GM19438 (cell line): ENCODE measurements at regions not wholly inside any gene's neighbourhood (a gene's known extent, or its start where the extent isn't known, plus 50 kb on each side); places are given as distances from the start of the nearest gene placed in this dataset.
"Not testable (repeated sequence)": the region's sequence is repeated elsewhere in the genome, so short reads cannot be mapped to it uniquely, and the experiment has no call there.

Experiments
- ATAC-seq: cut with Tn5 transposase; IDR thresholded peaks from one replicate; pipeline ENCODE4 v1.9.1; 2021; ENCODE audit warnings: low read depth; ENCODE audit not compliant: unreplicated experiment

DNA sequence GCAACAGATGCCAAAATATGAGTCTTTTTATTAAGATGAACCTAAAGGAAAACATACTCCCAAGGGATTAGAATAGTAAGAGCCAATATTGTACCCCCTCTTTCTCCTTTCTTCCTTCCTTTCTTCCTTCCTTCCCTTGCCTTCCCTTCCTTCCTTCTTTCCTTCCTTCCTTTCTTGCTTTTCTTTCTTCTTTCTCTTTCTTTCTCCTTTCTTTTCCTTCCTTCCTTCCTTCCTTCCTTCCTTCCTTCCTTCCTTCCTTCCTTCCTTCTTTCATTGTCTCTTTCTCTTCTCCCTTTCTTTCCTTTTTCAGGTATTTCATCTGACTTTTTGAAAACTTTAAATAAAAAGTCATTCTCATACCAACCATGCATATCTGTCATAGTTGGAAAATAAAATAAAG lies 892.5 kb downstream of the LRFN5 start:
- ATAC-seq: no peak

DNA sequence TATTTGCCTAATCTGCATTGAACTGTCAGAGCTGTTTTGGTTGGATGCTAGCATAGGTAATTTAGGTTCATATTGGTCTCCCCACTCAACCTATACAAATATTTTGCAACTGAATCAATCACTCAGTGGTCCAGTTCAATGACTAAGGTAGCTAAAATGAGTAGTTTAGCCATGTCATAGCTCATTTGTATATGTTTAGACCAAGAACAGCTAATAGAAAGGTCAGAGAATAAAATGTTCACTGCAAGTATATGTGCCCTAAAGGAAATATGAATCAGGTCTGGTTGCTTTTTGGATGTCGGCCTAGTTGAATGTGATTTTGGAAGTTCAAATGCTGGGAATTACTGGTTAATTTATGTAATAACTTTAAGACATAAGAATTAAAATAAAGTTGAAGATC lies 883.9 kb downstream of the LRFN5 start:
- no peak for ATAC-seq

DNA sequence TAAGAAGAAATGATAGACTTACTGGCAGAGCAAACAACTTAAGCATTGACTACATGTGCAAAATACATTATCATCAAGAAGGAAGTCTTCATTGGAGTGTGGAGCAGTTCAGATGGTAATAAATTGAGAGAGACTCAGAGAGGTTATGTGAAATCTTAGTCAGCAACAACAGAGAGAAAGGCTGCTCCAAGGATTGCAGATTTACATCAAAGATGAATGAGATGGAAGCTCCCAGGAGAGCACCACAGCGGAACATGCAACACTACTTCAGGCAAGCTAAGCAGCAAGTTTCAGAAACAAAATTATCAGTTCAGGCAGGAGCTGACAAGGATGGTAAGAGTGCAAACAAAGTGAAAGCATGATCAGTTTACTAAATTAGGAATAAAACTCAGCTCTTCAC lies 882.3 kb downstream of the LRFN5 start:
- ATAC-seq: no peak

DNA sequence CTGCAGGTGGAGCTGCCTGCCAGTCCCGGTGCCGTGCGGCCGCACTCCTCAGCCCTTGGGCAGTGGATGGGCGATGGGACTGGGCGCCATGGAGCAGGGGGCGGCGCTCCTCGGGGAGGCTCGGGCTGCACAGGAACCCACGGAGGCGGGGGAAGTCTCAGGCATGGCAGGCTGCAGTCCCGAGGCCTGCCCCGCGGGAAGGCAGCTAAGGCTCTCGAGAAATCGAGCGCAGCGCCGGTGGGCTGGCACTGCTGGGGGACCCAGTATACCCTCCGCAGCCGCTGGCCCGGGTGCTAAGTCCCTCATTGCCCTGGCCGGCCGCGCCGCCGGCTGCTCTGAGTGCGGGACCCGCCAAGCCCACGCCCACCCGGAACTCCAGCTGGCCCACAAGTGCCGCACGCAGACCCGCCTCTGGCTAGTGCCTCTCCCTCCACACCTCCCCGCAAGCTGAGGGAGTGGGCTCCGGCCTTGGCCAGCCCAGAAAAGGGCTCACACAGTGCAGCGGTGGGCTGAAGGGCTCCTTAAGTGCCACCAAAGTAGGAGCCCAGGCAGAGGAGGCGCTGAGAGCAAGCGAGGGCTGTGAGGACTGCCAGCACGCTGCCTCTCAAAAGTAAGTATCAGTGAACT lies 875.8 kb downstream of the LRFN5 start:
- not testable (repeated sequence) for ATAC-seq

DNA sequence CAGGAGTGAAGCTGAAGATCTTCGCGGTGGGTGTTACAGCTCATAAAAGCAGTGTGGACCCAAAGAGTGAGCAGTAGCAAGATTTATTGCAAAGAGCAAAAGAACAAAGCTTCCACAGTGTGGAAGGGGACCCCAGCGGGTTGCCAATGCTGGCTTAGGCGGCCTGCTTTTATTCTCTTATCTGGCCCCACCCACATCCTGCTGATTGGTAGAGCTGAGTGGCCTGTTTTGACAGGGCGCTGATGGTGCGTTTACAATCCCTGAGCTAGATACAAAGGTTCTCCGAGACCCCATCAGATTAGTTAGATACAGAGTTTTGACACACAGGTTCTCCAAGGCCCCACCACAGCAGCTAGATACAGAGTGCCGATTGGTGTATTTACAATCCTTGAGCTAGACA lies 875.0 kb downstream of the LRFN5 start:
- ATAC-seq: not testable (repeated sequence)

DNA sequence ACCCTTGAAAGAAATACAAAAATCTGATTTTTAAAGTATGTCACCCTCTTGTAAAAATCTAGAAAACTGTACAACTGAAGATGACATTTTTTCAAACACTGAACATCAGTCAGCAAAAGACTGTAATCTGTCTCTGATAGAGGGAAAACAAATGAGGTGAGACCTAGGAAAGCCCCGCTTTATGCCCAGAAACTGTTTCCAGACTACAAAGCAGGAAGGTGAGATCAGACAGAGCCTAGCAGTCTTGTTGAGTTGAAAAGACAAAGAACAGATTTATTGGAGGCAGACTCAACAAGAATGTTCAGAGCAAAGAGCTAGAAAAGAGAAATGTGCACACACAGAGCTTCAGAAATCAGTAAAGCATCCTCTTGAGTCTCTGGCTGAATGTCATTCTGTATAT lies 873.6 kb downstream of the LRFN5 start:
- no peak for ATAC-seq

DNA sequence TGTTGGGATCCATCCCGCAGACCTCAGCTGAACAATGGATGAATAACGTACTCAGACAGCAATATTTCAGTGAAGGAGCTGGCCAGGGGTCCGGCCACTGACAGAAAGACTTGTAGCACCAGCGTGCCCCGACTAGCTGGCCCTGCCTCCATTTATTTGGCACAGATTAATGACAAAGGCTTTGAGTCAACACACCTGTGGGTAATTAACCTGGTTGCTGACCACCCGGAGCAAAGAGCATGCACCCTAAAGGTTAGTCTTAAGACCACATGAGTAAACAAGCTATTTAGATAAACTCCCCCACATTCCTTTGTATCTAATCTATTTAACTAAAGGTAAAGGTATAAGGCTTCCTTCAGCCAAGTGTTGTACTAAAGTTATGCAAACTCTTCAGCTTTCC lies 868.6 kb downstream of the LRFN5 start:
- no peak for ATAC-seq

DNA sequence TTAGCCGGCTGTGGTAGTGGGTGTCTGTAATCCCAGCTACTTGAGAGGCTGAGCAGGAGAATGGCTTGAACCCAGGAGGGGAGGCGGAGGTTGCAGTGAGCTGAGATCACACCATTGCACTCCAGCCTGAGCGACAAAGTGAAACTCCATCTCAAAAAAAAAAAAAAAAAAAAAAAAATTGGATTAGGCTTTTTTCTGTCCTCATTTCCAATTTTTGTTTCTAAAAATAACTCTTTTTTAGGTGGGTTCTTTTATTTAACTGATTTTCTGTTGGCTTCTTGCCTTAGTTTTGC lies 863.7 kb downstream of the LRFN5 start:
- no peak for ATAC-seq

DNA sequence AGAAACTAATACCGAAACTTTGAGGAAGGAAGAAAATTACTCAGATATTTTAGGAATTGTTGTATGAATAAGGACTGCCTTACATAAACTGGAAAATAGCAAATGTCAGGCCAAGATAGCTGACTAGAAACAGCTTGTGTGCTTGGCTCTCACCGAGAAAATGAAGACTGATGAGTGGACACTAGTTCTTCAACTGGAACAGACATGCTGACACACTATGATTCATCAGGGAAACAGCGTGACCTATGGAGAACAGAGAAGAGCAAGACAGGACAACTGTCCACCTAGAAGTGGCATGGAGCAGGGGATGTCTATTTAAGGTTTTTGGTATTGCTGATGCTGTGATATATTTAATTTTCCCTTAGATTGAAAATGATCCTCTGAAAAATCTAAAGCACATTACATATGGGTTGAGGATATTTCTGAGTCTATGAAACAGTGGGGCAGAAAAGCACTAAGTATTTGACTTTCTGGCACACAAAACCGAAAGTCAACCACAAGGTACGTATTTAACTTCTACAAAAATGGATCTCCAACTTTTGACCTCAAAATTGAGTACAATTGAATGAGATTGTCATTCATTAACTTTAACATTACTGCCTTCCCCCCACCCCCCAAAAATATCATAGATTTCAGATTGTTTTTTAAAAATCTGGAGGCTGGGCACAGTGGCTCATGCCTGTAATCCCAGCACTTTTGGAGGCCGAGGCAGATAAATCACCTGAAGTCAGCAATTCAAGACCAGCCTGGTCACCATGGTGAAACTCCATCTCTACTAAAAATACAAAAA lies 863.2 kb downstream of the LRFN5 start:
- peak; percentile 76 for ATAC-seq

DNA sequence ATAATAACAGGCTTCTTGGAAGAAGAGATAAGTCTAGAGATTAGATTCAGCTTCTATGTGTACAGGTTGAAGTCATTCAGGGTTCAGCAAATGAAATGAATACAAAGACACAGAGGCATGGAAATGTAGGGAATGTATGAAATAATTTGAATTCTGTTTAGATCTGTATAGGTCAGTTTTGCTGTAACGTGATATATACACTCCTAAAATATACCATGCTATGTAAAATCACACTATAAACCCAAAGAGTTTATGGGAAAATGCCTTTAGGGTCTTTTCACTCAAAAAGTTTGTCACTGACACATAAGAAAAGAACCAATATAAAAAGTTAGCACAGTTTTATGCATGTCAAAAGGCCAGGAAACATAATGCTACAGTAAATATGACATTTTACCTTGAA lies 854.0 kb downstream of the LRFN5 start:
- ATAC-seq: no peak

DNA sequence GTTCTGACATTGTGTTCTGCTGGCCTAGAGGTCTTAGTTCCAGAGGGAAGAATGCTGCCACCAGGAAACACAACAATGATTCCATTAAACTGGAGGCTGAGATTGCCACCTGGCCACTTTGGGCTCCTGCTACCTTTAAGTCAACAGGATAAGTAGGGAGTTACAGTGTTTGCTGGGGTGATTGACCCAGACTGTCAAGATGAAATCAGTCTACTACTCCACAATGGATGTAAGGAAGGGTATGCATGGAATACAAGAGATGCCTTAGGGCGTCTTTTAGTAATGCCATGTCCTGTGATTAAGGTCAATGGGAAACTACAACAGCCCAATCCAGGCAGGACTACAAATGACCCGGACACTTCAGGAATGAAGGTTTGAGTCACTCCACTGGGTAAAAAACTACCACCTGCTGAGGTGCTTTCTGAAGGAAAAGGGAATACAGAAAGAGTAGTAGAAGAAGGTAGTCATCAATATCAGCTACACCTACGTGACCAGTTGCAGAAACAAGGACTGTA lies 852.6 kb downstream of the LRFN5 start:
- ATAC-seq: no peak

DNA sequence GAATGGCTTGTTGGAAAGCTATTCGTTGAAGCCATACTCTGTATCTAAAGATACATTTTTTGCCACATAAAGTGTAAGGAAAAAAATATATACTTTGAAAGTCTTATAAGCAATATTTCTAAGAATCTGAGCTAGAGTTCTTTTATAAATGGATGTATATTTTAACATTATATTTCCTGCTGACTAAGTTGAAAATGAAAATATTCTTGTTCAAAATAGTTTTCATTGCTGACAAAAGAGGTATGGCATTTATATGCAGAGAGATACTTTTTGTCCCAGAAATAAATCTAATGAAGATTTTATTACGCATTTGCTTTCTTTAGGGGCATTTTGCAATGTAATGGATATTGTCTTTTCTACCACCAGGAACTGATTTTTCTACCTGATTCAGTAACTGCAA lies 834.9 kb downstream of the LRFN5 start:
- ATAC-seq: no peak

DNA sequence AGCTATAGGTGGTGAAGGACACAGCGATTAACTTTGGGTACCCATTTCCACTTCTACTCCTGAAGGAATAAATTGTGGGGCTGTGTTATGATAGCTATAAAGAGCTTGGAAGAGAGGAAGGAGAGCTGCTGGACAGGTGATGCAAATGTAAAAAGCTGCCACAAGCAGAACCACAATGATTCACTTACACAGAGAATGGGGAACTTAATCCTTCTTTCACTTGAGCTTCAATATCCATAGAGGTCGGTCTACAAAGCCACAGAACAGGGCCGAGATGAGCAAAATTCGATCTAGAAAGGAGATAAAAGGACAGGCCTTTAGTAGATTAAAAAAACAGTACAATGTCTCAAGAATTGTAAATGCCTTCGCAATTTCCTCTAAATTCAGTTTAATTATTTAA lies 831.1 kb downstream of the LRFN5 start:
- ATAC-seq: no peak

DNA sequence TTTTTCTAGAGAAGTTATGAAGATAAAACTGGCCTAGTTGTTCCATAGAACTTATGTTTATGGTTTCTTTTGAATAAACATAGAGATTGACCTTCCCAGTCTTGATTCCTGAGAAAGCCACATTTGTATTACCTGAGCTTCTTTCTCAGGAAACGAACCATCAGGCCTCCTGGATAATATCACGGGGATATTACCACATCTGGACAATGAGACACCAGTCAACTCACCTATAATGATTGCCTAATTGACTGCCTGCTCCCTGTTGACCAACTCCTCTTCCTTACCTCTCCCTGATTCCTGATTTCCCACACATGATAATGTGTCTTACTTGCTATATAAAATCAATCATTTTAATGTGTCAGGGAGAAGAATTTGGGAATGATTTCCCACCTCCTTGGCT lies 822.7 kb downstream of the LRFN5 start:
- no peak for ATAC-seq

DNA sequence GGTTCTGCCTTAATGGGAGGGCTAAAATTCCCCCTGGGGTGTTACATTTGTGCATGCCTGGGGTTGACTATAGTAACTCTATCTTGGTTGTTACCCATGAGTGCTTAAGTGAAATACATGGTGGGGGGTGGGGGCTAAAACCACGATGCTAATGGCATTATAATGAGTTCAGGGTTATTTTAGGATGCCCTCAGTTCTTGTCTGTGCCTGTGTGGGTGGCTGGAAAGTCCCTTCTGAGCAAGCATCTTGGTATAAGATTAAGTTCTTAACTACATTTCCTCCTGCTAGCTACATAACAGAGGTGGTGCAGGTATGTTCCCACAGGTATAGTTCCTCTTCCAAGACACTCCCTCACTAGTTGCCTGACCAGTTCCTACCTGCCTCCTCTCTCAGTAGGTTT lies 822.3 kb downstream of the LRFN5 start:
- peak; percentile 94 for ATAC-seq

DNA sequence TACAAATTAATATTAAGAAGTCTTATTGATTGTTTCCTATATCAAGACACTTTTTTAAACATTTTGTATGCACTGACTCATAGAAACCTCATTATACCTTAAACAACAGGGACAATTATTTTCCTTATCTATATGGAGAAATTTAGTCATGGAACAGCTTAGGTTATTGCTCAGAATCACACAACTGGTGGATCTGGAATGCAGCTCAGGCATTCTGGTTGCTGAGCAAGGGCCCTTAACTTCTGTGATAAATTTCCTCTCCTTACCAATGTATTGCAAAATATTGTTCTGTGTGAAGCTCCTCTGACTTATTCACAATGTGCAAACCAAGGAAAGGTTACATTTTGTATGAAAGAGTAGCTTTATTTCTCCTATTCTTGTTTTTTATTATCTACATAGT lies 817.8 kb downstream of the LRFN5 start:
- no peak for ATAC-seq

DNA sequence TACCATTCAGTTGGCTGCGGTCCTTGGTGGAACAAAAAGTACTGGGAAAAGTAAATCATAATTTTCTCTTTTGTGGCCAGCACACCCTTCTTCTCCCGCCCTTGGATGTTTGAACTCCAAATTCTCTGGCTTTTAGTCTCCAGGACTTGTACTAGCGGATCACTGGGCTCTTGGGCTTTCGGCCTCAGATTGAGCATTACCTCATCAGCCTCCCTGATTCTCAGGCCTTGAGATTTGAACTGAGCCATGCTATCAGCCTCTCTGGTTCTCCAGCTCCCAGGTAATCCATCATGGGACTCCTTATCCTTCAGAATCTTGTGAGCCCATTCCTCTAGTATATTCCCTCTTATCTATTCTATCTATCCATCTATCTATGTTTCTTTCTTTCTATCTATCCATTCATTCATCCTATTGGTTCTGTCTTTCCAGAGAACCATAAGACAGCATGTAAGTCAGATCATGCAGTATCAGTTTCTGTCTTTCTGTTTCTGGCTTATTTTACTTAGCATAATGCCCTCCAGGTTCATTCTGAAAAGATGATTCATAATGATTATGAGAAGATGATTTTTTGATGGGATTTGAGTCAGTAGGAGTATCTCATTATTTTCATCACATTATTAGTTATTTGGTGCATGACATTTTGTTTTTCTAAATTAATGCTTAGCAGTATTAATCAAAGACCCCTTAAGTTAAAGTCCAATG lies 814.9 kb downstream of the LRFN5 start:
- no peak for ATAC-seq

DNA sequence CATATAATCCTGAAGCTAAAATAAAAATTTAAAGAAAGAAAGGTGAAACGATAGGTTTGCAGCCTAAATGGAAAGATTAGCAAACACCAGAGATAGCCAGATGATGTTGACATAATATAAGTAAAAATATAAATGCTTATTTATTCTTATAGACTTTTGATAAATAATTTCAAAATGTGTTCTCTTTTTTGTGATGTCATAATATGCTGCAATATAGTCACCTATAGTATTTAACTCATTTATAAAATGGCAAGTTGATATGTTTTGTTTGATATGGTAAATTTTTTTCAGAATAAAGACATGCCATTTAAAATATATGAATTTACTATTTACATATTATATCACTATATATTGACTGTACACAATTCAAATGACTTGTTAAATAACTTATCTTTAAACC lies 813.4 kb downstream of the LRFN5 start:
- no peak for ATAC-seq

DNA sequence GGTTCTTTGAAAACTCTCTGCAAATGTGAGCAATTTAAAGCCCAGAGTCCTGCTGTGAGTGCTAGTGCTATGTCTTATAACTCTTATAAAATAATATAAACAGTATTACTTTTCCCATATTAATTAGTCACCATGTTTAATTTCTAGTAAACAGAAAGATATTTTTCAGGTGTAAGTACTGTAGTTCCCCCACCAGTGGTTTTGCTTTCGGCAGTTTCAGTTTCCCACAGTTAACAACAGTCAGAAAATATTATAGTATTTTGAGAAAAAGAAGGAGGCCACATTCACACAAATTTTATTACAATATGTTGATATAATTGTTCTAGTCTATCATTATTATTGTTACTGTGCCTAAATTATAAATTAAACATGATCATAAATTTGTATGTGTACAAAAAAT lies 800.5 kb downstream of the LRFN5 start:
- ATAC-seq: no peak

DNA sequence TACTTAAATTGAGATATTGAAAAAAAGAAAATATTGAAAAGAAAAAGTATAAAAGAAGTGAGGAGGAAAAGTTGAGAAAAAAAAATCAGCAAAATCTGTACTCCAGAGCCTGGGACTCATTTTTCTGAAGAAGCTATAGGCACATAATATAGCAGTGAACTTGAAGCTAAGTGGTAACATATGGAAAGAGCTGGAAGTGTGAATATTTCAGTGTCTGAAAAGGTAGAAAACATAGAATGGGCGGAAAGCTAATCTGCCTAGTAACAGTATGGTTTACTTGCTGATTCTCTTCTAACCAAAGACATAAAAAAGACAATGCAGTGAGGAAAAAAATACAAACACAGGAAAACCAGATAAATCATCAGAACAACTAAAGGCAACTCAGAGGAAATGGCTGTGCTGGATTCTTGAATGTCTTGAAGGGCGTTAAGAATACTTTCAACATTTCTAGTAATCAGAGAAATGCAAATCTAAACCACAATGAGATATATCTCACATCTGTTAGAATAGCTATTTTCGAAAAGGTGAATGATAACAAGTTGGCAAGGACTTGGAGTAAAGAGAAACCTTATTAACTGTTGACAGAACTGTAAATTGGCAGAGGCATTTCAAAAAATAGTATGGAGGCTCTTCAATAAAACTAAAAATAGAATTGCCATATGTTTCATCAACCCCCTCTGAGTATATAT lies 784.6 kb downstream of the LRFN5 start:
- no peak for ATAC-seq

DNA sequence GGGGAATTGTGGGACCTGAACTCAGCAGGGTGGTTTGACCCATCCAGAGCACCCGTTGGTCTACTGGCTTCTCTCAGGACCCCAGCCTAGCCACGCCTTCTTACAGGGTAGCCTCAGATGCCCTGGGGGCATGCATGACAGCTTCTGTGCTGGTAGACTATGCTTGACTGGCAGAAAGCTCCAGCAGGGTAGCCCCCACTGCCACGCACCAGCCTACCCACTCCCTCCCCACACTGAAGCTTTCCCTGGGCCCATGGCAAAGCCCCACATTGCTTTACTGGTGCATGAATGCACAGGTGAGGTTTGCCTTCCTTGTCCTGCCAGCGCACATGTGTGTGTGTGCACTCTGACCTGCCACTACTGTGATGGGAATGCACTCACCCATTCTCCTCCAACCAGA lies 772.2 kb downstream of the LRFN5 start:
- no peak for ATAC-seq
